ENCODE measurements at regions not wholly inside any gene's neighbourhood (a gene's known extent, or its start where the extent isn't known, plus 50 kb on each side); places are given as distances from the start of the nearest gene placed in this dataset.
A peak's percentile ranks its signal among the peaks of the same experiment; 100 is the strongest.

DNA sequence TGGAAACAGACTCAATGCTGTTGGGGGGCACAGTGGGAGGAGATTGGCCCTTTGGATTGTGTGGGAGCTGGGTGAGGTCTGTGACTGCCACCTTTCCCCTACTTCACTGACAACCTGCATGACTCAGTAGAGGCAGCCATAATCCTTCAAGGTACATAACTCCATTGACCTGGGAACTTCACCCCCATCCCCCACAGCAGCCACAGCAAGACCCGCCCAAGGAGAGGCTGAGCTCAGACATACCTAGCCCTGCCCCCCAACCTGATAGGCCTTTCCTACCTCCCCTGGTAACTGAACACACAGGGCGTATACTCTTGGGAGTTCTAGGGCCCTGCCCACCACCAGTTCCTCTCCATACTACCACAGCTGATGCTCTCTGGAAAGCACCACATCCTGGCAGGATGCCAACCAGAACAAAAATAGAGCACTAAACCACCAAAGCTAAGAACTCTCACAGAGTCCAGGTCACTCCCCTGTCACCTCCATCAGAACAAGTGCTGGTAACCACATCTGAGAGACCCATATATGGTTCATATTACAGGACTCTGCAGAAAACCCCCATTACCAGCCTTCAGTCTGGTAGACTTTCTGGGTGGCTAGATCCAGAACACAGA lies 703.9 kb downstream of the FSCB start:
- TF ChIP-seq, protein P1, sequence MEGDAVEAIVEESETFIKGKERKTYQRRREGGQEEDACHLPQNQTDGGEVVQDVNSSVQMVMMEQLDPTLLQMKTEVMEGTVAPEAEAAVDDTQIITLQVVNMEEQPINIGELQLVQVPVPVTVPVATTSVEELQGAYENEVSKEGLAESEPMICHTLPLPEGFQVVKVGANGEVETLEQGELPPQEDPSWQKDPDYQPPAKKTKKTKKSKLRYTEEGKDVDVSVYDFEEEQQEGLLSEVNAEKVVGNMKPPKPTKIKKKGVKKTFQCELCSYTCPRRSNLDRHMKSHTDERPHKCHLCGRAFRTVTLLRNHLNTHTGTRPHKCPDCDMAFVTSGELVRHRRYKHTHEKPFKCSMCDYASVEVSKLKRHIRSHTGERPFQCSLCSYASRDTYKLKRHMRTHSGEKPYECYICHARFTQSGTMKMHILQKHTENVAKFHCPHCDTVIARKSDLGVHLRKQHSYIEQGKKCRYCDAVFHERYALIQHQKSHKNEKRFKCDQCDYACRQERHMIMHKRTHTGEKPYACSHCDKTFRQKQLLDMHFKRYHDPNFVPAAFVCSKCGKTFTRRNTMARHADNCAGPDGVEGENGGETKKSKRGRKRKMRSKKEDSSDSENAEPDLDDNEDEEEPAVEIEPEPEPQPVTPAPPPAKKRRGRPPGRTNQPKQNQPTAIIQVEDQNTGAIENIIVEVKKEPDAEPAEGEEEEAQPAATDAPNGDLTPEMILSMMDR (IDR thresholded peaks at IDR 0.05; ENCODE audit: low read depth, low read length) = no peak
- no peak for TF ChIP-seq MYC (IDR thresholded peaks at IDR 0.05; ENCODE audit: low read depth, low read length)
- TF ChIP-seq, protein P2, sequence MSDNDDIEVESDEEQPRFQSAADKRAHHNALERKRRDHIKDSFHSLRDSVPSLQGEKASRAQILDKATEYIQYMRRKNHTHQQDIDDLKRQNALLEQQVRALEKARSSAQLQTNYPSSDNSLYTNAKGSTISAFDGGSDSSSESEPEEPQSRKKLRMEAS (IDR thresholded peaks at IDR 0.05; ENCODE audit: low read depth, low read length) = no peak
- no peak for TF ChIP-seq POLR2A (IDR thresholded peaks at IDR 0.05; ENCODE audit: extremely low read depth, insufficient read length)
- no peak overlapping the region for H3K4me3 ChIP-seq (ENCODE audit: low read depth, low read length)
- no peak for DNase-seq (ENCODE audit: low read depth)

DNA sequence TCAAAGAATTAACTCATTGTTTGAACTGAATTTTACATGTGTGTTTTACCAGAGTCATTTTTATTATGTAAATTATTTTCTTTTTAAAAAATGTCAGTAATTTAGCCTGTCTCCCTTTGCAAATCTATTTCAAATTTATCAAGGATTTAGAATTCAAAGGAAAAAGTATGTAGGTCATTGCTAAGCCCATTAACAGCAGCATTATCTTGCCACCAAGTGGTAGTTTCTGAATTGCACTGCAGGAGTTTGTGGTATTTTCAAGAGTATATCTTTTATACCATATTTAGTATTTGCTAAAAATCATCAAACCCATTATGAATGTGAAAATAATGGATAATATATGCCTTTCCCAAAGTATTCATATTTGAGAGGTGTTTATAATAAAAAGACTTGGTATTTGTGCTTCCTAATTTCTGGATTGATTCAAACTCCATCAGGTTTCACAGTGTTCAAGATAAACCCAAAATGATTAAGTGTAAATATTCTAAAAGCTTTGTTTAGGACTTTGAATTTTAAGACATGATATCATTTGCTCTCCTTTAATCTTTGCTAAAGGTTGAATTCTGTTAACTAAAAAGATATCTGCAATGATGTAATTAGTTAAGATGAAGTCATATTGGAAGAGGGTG lies 711.4 kb downstream of the FSCB start:
- DNase-seq (ENCODE audit: low read depth) = peak; percentile 12
- no peak overlapping the region for H3K4me3 ChIP-seq (ENCODE audit: low read depth, low read length)
- TF ChIP-seq, protein P1 (IDR thresholded peaks at IDR 0.05; ENCODE audit: low read depth, low read length) = peak; percentile 28
- TF ChIP-seq POLR2A (IDR thresholded peaks at IDR 0.05; ENCODE audit: extremely low read depth, insufficient read length) = no peak

DNA sequence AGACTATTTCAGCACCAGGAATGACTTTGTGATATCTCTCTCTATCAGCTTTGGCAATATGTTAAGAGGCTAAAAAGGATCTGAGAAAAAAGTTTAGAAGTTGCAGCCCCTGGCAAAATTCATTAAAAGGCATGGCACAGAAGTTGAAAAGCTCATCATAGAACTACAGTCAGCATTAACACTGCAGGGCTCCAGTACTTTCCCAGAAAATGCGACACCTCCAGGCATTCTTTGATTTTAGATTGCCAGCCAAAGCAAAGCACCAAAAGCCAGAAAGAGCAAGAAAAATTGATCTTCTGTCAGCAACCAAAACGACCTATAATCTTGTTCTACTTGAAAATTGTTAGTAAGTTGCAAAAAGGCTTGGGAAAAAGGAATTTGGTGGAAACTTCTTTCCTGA lies 713.5 kb downstream of the FSCB start:
- TF ChIP-seq, protein P2 (IDR thresholded peaks at IDR 0.05; ENCODE audit: low read depth, low read length) = no peak
- TF ChIP-seq POLR2A (IDR thresholded peaks at IDR 0.05; ENCODE audit: extremely low read depth, insufficient read length) (no peak), MYC (IDR thresholded peaks at IDR 0.05; ENCODE audit: low read depth, low read length) (no peak)
- TF ChIP-seq, protein P1 (IDR thresholded peaks at IDR 0.05; ENCODE audit: low read depth, low read length) = no peak
- H3K4me3 ChIP-seq (ENCODE audit: low read depth, low read length) = no peak overlapping the region
- DNase-seq (ENCODE audit: low read depth) = no peak

DNA sequence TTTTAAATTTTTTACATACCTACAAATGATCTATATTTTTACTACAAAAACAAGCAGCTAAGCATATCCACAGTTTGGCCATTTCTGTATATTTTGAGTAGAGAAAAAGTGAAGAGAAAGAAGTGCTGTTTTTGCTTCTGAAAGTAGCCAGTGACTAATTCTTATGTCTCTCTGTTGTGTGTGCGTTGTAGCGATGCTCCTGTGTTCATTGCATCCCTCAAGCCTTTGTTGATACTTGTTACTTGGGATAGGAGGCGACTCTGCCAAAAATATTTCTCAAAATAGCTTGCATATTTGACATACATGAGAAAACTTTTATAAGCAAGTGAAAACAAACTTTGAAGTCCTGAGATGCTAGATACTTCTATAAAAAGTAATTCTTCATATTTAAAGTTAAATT lies 714.1 kb downstream of the FSCB start:
- H3K4me3 ChIP-seq (ENCODE audit: low read depth, low read length) = no peak overlapping the region
- no peak for DNase-seq (ENCODE audit: low read depth)
- TF ChIP-seq MYC (IDR thresholded peaks at IDR 0.05; ENCODE audit: low read depth, low read length) = no peak
- TF ChIP-seq POLR2A (IDR thresholded peaks at IDR 0.05; ENCODE audit: extremely low read depth, insufficient read length) = no peak
- TF ChIP-seq, protein P2 (IDR thresholded peaks at IDR 0.05; ENCODE audit: low read depth, low read length) = no peak
- TF ChIP-seq, protein P1 (IDR thresholded peaks at IDR 0.05; ENCODE audit: low read depth, low read length) = no peak

DNA sequence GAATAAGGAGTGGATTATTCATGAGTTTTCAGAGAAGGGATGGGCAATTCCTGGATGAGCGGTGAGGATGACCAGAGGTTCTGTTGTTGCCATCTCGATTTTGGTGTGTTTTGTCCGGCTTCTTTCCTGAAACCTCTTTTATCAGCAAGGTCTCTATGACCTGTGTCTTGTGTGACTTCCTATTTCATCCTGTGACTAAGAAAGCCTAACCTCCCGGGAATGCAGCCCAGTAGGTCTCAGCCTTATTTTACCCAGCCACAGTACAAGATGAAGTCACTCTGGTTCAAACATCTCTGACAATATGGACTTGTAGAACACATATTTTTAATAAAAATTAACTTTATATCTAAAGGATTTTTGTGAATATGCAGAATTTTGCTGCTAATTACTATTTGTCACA lies 716.4 kb downstream of the FSCB start:
- no peak for DNase-seq (ENCODE audit: low read depth)
- TF ChIP-seq, protein P1 (IDR thresholded peaks at IDR 0.05; ENCODE audit: low read depth, low read length) = no peak
- TF ChIP-seq, protein P2 (IDR thresholded peaks at IDR 0.05; ENCODE audit: low read depth, low read length) = no peak
- TF ChIP-seq MYC (IDR thresholded peaks at IDR 0.05; ENCODE audit: low read depth, low read length) (no peak), POLR2A (IDR thresholded peaks at IDR 0.05; ENCODE audit: extremely low read depth, insufficient read length) (no peak)
- H3K4me3 ChIP-seq (ENCODE audit: low read depth, low read length) = no peak overlapping the region

All from NB4 (cell line).